ENCODE measurements at regions not wholly inside any gene's neighbourhood (a gene's known extent, or its start where the extent isn't known, plus 50 kb on each side); places are given as distances from the start of the nearest gene placed in this dataset.
"Not testable (repeated sequence)": the region's sequence is repeated elsewhere in the genome, so short reads cannot be mapped to it uniquely, and the experiment has no call there.

DNA sequence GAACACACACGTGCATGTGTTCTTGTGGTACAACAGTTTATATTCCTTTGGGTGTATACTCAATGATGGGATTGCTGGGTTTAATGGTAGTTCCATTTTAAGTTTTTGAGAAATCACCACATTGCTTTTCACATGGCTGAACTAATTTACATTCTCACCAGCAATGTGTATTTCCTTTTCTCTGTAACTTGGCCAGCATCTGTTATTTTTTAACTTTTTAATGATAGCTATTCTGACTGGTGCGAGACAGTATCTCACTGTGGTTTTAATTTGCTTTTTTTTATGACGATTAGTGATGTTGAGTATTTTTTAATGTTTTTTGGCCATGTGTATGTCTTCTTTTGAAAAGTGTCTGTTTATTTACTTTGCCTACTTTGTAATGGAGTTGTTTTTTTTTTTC lies 256.6 kb downstream of the ZWINT start:
- no peak for DNase-seq (ENCODE audit: low spot score)

GRCh38 chr10:56096226-56096517 lies 264.9 kb downstream of the ZWINT start:
- DNase-seq (ENCODE audit: low spot score) = no peak

GRCh38 chr10:56095506-56096225 lies 265.4 kb downstream of the ZWINT start:
- DNase-seq (ENCODE audit: low spot score) = no peak

GRCh38 chr10:56093645-56094044 lies 267.4 kb downstream of the ZWINT start:
- DNase-seq (ENCODE audit: low spot score) = not testable (repeated sequence)

GRCh38 chr10:56091872-56092271 lies 269.2 kb downstream of the ZWINT start:
- DNase-seq (ENCODE audit: low spot score) = no peak

DNA sequence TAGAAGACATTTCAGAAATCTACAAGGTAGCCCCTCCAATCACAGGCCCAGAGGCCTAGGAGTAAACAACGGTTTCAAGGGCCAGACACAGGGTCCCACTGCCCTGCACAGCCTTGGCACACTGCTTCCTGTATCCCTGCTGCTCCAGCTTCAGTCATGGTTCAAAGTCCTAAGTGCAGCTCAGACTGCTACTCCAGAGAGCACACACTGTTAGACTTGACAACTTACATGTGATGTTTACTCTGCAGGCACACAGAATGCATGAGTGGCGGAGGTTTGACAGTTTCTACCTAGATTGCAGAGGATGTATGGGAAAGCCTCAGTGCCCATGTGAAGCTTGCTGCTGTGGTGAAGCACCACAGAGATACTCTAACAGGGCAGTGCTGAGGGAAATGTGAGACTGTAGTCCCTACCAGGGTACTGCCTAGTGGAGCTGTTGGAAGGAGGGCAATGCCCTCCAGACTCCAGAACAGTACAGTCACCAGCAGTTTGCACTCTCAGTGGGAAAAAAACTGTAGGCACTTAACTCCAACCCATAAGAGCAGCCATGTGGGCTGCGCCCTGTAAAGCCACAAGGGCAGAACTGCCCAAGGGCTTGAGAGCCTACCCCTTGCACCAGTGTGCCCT lies 270.0 kb downstream of the ZWINT start:
- no peak for DNase-seq (ENCODE audit: low spot score)

- no peak for DNase-seq (ENCODE audit: low spot score)
Measured at GRCh38 chr10:56085406-56086122, 275.5 kb downstream of the ZWINT start.

GRCh38 chr10:56082169-56082568 lies 278.9 kb downstream of the ZWINT start:
- DNase-seq (ENCODE audit: low spot score) = no peak

DNA sequence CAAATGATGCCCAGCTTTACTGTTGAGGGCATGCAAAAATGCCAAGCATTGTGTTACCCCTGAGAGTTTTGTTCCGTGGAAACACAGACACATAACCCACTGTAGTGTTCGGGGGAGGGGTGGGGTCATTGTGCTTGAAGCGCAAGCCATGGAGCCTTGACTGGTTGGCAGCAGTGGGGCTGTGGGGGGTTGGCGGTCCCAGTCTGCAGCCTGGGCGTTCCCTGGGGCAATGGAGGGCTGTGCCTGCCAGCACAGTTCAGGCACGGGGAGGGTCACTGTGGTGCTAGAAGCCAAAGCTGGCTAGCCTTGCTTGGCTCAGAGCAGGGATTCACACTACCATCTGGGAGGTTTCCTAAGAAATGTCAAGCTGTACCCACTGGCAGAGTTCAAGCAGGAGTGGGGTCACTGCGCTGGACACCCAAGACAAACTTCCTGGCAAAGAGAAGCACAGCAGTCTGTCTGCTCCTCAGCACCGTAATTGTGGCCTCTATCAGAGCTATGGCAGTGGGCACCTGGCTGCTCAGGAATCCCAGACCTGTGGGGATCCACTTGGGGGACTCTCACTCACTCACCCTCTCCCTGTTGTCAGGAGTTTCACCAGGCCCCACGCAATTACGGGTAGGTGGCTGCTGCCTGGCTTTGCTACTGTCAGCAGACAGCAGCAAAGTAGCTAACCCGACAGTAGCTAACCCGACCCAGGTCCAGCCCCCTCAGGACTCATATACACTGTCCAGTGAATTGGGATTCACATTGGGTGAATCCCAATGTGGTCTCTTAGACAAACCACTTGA lies 292.4 kb downstream of the ZWINT start:
- DNase-seq (ENCODE audit: low spot score) = no peak

- no peak for DNase-seq (ENCODE audit: low spot score)
Measured at GRCh38 chr10:56068040-56068439, 293.0 kb downstream of the ZWINT start.

DNA sequence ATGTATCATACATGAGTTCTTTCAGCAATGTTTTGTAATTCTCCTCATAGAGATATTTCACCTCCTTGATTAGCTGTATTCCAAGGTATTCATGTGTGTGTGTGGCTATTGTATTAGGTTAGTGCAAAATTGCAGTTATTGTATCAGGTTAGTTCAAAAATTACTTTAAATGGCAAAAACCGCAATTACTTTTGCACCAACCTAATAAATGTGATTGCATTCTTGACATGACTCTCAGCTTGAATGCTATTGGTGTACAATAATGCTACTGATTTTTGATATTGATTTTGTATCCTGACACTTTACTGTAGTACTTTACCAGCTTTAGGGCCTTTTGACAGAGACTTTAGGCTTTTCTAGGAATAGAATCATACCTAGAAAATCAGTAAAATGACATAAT lies 297.4 kb downstream of the ZWINT start:
- DNase-seq (ENCODE audit: low spot score) = no peak

DNA sequence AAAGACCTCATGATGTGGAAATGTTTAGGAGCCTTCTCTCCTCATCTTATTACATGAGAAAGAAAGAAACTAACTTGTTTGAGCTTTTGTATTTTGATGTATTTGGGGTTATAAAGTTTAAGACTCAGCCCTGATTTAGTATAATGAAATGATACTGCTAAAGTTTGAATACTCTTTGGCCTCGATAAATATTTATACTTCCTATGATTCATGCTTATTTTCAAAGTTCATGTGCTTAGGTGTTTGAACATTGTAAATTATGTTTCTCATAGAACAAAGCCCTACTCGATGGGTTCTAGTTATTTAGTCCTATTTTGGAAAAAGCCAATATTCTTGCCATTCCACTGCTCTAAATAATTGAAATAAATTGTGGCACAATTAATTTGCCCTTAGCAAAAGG lies 303.2 kb downstream of the ZWINT start:
- no peak for DNase-seq (ENCODE audit: low spot score)

- DNase-seq (ENCODE audit: low spot score) = no peak
Measured at GRCh38 chr10:56035489-56035888, 325.6 kb downstream of the ZWINT start.

- no peak for DNase-seq (ENCODE audit: low spot score)
Measured at GRCh38 chr10:56028298-56029132, 332.5 kb downstream of the ZWINT start.

DNA sequence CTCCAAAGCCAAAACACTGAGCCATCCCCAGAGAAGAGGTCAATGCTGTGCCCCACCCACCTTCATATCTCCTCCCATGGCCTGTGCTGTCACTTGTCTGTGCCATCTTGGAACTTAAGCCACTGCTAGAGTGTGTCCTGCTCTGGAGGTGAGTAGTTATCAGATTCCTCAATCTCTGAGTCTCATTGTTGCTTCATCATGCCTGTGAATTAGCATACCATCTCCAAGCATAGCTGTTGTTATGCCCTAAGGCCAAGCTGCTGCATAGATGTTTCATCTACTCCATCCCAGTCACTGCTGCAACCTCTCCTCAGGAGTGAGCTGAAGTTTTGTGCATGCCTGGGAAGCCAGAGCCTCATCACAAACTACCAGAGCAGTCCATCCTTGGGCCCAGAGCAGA lies 349.0 kb downstream of the ZWINT start:
- no peak for DNase-seq (ENCODE audit: low spot score)

DNA sequence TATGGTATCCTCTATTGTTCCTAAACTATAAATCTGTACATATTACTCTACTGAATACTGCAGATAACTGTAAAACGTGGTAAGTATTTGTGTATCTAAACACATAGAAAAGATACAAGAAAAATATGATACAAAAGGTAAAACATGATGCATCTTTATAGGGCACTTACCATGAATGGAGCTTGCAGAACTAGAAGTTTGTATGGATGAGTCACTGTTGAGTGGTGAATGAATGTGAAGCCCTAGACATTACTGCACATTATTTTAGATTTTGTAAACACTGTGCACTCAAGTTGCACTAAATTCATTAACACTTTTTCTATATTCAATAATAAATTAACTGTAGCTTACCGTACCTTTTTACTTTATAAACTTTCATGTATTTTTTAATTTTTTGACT lies 357.5 kb downstream of the ZWINT start:
- DNase-seq (ENCODE audit: low spot score) = no peak

GRCh38 chr10:55989188-55989587 lies 371.9 kb downstream of the ZWINT start:
- DNase-seq (ENCODE audit: low spot score) = no peak

DNA sequence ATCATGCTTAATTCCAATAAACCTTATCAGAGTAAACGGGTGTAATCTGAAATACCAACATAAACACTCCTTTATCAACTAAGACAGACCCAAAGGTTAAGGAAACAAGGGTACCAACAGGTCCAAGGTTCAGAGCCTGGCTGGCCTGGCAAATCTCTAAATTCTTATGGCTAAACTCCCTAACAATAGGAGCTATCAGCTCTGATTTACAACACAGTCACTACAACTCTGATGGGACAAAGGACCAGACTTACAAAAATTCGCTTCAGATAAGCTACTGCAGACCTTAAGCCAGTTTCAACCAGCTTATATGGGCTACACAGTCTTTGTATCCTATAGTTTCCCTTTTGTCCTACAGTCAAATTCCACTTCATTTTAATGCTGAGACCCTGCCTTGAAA lies 381.9 kb downstream of the ZWINT start:
- no peak for DNase-seq (ENCODE audit: low spot score)

GRCh38 chr10:55966101-55966500 lies 395.0 kb downstream of the ZWINT start:
- DNase-seq (ENCODE audit: low spot score) = no peak

- no peak for DNase-seq (ENCODE audit: low spot score)
Measured at GRCh38 chr10:55943403-55943802, 417.7 kb downstream of the ZWINT start.

DNA sequence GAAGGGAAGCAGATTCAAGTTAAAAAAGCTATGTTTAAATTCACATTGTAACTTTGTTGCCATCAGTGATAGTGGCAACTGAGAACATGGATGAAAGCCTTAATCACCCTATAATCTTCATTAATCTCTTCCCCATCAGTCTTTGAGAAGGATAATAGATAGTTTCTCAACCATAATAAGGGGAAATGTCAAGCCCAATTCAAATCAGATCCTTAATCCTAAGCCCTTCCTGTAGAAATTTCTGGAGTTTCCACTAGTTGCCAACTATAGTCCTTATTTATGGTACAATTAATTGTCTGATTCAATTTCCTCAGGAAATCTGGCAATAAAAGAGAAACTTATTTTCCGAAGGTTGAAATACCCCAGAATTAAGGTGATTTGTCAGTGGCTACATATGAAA lies 431.8 kb downstream of the ZWINT start:
- no peak for DNase-seq (ENCODE audit: low spot score)

Measured in putamen (tissue), 1 donor.